Neural crest cell (in vitro differentiated cells): ENCODE measurements at regions not wholly inside any gene's neighbourhood (a gene's known extent, or its start where the extent isn't known, plus 50 kb on each side); places are given as distances from the start of the nearest gene placed in this dataset.

Source experiments
- DNase-seq: peaks from one replicate; pipeline ENCODE4 v3.0.0; 2021; ENCODE audit warnings: low read depth, mixed read lengths, low spot score
- H3K27ac Mint-ChIP-seq: one replicate; pipeline ENCODE4 v1.8.0; 2021; ENCODE audit warnings: mild to moderate bottlenecking, mixed read lengths; ENCODE audit not compliant: unreplicated experiment
- H3K27me3 Mint-ChIP-seq: 2 replicates; pipeline ENCODE4 v1.8.0; 2021; ENCODE audit warnings: low read depth, mild to moderate bottlenecking, mixed read lengths
- H3K36me3 Mint-ChIP-seq: 2 replicates; pipeline ENCODE4 v1.8.0; 2021; ENCODE audit warnings: low read depth, mild to moderate bottlenecking, mixed read lengths
- H3K4me1 Mint-ChIP-seq: 2 replicates; pipeline ENCODE4 v1.8.0; 2021; ENCODE audit warnings: mixed read lengths
- H3K4me3 Mint-ChIP-seq: one replicate; pipeline ENCODE4 v1.8.0; 2021; ENCODE audit warnings: mild to moderate bottlenecking, mixed read lengths
- H3K9me3 Mint-ChIP-seq: 2 replicates; pipeline ENCODE4 v1.8.0; 2021; ENCODE audit warnings: mixed read lengths
- TF ChIP-seq, protein P1 (sequence below): fragments of 200-600 bp; sonication (generic); conservative IDR thresholded peaks from 2 replicates; pipeline ENCODE4 v1.5.0; 2021; ENCODE audit warnings: antibody characterized with exemption, mild to moderate bottlenecking

DNA sequence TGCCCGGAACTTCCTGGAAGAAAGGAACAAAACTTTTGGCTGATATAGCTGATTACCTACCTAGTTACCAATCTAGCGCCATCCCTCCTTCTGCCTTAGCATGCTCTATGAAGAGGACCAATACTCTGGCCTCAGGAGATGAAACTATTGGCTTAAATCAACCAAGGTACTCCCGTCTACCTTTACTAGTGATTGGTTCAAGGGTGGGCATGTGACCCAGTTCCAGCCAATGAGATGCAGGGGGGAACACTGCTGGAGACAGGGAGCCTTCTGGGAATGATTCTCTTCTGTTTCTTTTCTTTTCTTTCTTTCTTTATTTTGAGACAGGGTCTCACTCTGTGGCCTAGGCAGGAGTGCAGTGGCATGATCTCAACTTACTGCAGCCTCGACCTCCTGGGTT lies 72.6 kb upstream of the CCDC167 start:
- Mint-ChIP-seq H3K36me3 (no peaks in the 10 kb centered on the region), H3K27ac (no peak overlapping the region), H3K9me3 (no peaks in the 10 kb centered on the region)

DNA sequence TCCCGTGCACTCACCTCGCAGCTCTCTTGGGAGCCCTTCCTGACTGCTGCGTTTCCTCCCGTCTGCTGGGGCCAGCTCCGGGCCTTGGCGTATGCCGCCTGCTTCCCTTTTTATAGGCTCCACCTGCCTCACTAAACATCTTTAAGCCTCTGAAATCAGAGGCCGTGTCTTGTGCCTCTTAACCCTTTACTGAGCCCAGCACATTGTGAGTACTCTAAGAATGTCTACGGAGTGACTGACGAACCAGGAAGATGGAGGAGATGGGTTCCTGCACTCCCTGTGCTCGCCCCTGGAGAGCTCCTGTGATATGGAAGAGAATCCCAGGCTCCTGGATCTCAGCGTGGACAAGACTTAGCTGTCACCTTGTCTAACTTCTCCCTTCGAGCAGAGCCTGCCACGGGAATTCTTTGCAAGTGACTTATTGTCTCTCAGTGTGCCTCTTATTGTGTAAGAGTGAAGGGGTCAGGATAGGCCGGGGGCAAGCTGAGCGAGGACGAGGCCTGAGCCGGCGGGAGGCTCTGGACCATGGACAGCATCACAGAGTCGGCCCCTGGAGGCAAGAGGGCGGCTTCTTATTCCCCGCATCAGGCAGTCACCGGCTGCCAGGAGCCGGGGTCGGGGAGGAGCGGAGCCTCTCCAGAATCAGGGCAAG lies 70.9 kb upstream of the CCDC167 start:
- TF ChIP-seq, protein P1, sequence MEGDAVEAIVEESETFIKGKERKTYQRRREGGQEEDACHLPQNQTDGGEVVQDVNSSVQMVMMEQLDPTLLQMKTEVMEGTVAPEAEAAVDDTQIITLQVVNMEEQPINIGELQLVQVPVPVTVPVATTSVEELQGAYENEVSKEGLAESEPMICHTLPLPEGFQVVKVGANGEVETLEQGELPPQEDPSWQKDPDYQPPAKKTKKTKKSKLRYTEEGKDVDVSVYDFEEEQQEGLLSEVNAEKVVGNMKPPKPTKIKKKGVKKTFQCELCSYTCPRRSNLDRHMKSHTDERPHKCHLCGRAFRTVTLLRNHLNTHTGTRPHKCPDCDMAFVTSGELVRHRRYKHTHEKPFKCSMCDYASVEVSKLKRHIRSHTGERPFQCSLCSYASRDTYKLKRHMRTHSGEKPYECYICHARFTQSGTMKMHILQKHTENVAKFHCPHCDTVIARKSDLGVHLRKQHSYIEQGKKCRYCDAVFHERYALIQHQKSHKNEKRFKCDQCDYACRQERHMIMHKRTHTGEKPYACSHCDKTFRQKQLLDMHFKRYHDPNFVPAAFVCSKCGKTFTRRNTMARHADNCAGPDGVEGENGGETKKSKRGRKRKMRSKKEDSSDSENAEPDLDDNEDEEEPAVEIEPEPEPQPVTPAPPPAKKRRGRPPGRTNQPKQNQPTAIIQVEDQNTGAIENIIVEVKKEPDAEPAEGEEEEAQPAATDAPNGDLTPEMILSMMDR, result no peak
- Mint-ChIP-seq H3K36me3 (no peaks in the 10 kb centered on the region), H3K9me3 (no peaks in the 10 kb centered on the region), H3K27ac (no peak overlapping the region), H3K27me3 (peaks cover 2% of the 10 kb centered on the region), H3K4me1 (peaks cover 43% of the 10 kb centered on the region), H3K4me3 (no peak overlapping the region)
- peak; percentile 38 for DNase-seq

More for the DNA sequence above, 72.6 kb upstream of the CCDC167 start:
- Mint-ChIP-seq H3K27me3 (peaks cover 2% of the 10 kb centered on the region), H3K4me3 (no peak overlapping the region), H3K4me1 (peaks cover 40% of the 10 kb centered on the region)
- TF ChIP-seq, protein P1, result no peak
- DNase-seq, result no peak

DNA sequence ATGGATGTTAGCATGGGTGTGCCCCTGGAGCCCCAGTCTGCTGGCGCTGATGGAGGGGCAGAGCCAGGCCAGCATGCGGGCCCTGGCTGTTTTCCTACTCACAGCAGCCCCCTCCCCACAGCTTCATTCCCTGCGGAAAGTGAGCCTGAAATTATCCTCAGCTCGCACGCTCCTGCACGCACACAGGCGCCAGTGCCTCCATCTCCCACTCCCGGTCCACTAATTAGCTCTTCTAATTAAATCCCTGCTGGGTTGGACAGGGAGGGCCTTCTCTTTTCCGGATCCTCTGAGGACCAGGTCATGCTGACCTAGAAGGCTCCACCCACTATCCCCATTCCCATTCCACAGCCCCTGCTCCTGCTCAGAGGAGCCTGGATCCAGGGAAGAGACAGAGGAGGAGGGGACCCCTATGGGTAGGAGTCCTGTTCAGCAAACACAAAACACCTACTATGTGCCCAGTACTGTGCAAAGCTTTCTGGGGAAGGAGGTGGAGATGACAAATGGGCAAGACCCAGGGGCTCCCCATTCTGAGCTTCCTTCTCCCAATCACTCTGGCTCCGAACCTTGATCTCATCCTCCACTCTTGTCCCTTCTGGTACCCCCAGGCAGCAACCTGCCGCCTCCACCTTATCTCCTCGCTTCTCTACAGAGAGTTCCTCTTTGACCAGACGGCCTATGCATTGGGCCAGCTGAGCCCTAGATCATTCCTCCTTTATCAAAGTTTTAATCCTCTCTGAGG lies 70.2 kb upstream of the CCDC167 start:
- TF ChIP-seq, protein P1, result no peak
- Mint-ChIP-seq H3K4me1 (peaks cover 47% of the 10 kb centered on the region), H3K4me3 (no peak overlapping the region), H3K36me3 (no peaks in the 10 kb centered on the region), H3K27ac (no peak overlapping the region), H3K27me3 (peaks cover 6% of the 10 kb centered on the region), H3K9me3 (no peaks in the 10 kb centered on the region)
- no peak for DNase-seq

DNA sequence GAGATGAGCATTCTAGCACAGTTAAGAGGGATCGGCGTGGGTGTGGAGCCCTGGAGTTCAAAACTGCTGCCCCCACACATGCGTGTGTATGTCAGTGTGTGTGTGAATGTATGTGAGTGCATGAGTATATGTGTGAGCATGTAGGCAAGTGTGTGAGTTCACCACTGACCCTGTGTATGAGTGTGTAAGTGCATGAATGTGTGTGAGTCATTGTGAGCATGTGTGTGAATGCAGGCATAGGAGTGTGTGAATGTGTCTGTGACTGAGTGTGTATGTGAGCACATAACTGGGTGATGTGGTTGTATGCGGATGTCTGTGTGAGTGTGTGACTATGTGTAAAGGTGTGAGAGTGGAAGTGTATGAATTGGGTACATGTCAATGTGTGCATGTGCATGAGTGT lies 69.6 kb upstream of the CCDC167 start:
- Mint-ChIP-seq H3K27ac (no peak overlapping the region), H3K36me3 (no peaks in the 10 kb centered on the region), H3K9me3 (no peaks in the 10 kb centered on the region), H3K27me3 (peaks cover 8% of the 10 kb centered on the region), H3K4me1 (peaks cover 53% of the 10 kb centered on the region), H3K4me3 (no peak overlapping the region)
- DNase-seq, result no peak
- TF ChIP-seq, protein P1, result no peak

DNA sequence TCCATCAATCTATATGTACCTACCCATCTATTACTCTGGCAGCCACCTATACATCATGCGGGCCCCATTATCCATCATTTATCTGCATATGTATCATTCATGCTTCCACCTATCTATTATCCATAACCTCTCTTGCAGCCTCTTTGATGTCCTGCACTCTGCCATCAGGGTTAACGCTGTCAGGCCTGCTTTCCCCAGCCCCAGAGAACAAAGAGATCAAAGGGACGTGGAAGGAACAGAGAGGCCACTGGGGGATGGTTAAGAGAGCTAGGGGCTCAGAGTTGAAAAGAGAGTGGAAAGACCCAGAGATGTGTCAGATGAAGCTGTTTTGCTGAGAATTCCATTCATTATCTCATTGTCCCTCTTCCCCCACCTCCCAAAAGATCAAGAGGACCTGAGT lies 67.3 kb upstream of the CCDC167 start:
- no peaks in the 10 kb centered on the region for H3K36me3 Mint-ChIP-seq
- H3K27me3 Mint-ChIP-seq, result peaks cover 13% of the 10 kb centered on the region
- DNase-seq, result no peak
- no peak overlapping the region for H3K27ac Mint-ChIP-seq
- no peaks in the 10 kb centered on the region for H3K9me3 Mint-ChIP-seq
- peak overlapping the region; percentile 50 for H3K4me3 Mint-ChIP-seq
- TF ChIP-seq, protein P1, result no peak
- peaks cover 60% of the 10 kb centered on the region for H3K4me1 Mint-ChIP-seq
